ENCODE measurements at regions not wholly inside any gene's neighbourhood (a gene's known extent, or its start where the extent isn't known, plus 50 kb on each side); places are given as distances from the start of the nearest gene placed in this dataset.

- no peak overlapping the region for H3K4me3 ChIP-seq (ENCODE audit: low read depth in 1 of 2, low read length in 2 of 2)
- no peaks in the 10 kb centered on the region for H3K36me3 ChIP-seq (ENCODE audit: control insufficient read depth in 1 of 2, insufficient read depth in 2 of 2, low read length in 2 of 2)
- no peaks in the 10 kb centered on the region for H3K27me3 ChIP-seq (ENCODE audit: low read depth, low read length)
- no peaks in the 10 kb centered on the region for H3K4me1 ChIP-seq (ENCODE audit: control insufficient read depth in 1 of 2, insufficient read depth in 2 of 2, low read length in 2 of 2)
- H3K27ac ChIP-seq (ENCODE audit: low read length) = no peak overlapping the region
- H3K9me3 ChIP-seq (ENCODE audit: control insufficient read depth in 1 of 2, low read length in 2 of 2) = no peaks in the 10 kb centered on the region
These were observed 176.0 kb upstream of the MYO3A start for GRCh38 chr10:25758041-25758457.

DNA sequence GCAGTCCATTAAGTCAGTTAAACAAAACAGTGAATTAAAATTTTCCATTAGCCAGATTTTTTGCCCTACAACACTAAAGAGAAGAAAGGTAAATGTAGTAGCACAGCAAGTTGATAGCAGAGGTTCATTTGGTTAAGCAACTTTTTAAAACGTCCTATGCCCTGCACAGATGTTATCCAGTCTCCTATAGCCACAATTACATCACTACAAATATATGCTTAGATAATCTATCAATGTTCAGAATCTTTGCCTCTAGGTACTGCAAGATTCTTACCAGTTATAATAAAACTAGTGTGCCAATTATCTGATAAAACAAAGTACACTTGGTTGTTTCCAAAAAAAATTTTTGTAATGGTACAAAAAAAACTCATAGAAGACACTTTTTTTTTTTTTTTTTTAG is 175.5 kb upstream of the MYO3A start:
- H3K36me3 ChIP-seq (ENCODE audit: control insufficient read depth in 1 of 2, insufficient read depth in 2 of 2, low read length in 2 of 2) = no peaks in the 10 kb centered on the region
- no peak overlapping the region for H3K4me3 ChIP-seq (ENCODE audit: low read depth in 1 of 2, low read length in 2 of 2)
- no peaks in the 10 kb centered on the region for H3K4me1 ChIP-seq (ENCODE audit: control insufficient read depth in 1 of 2, insufficient read depth in 2 of 2, low read length in 2 of 2)
- H3K9me3 ChIP-seq (ENCODE audit: control insufficient read depth in 1 of 2, low read length in 2 of 2) = no peaks in the 10 kb centered on the region
- no peak overlapping the region for H3K27ac ChIP-seq (ENCODE audit: low read length)
- H3K27me3 ChIP-seq (ENCODE audit: low read depth, low read length) = no peaks in the 10 kb centered on the region

DNA sequence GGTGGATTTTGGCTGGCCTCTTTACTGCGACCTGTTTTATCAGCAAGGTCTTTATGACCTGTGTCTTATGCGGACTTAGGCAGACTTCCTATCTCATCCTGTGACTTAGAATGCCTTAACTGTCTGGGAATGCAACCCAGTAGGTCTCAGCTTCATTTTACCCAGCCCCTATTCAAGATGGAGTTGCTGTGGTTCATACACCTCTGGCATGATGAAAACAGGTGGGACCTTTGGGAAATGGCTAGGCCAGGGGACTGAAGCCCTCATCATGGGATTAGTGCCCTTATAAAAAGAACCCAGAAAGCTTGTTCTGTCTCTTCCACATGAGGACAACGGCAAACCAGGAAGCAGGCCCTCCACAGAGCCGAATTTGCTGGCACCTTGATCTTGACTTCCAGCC is 172.1 kb upstream of the MYO3A start:
- Histone ChIP-seq H3K4me1 (ENCODE audit: control insufficient read depth in 1 of 2, insufficient read depth in 2 of 2, low read length in 2 of 2) (no peaks in the 10 kb centered on the region), H3K9me3 (ENCODE audit: control insufficient read depth in 1 of 2, low read length in 2 of 2) (no peaks in the 10 kb centered on the region), H3K27me3 (ENCODE audit: low read depth, low read length) (no peaks in the 10 kb centered on the region), H3K36me3 (ENCODE audit: control insufficient read depth in 1 of 2, insufficient read depth in 2 of 2, low read length in 2 of 2) (no peaks in the 10 kb centered on the region), H3K4me3 (ENCODE audit: low read depth in 1 of 2, low read length in 2 of 2) (no peak overlapping the region), H3K27ac (ENCODE audit: low read length) (no peak overlapping the region)

DNA sequence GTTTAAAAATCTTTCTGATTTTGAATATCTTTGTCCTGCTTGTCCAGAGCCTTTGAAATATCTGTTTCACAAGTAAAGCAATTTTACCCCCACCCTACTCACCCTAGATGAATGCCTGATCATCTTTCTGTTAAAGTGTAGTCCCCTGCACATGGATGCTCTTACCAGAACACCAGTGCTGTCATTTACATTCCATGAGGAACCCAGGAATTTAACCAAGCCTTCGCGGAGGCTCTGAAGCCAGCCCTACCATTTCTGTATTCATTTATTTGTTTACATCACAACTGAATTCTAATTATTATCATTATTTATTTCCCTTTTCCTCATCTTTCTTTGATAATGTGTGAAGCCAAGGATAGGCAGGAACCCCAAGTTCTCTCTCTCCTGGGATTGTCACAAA is 167.8 kb upstream of the MYO3A start:
- Histone ChIP-seq H3K36me3 (ENCODE audit: control insufficient read depth in 1 of 2, insufficient read depth in 2 of 2, low read length in 2 of 2) (no peaks in the 10 kb centered on the region), H3K4me3 (ENCODE audit: low read depth in 1 of 2, low read length in 2 of 2) (no peak overlapping the region)

DNA sequence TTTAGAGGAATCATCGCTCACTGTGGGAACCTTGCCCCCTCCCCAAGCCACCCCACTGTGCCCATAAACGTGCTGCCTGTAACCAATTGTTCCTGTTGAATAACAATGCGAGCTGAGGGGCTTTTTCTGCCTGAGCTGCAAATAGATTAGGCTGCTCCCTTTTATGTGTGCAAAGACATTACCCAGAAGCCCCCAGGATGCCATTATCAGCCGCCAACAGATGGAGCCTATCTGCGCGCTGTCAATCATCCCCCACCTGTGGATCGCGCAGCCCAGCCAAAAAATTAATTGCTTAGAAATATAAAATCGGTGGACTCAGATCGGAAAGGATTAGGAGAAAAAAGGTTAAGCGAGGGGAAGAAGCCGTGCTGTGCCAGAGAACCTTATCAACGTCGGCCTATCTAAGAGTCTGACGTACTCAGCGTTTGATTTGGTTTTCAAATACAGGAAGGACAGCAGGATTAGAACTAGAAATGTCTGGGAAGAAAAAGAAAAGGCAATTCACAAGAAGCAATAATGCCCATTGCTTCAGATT is 167.3 kb upstream of the MYO3A start:
- Histone ChIP-seq H3K4me3 (ENCODE audit: low read depth in 1 of 2, low read length in 2 of 2) (no peak overlapping the region), H3K36me3 (ENCODE audit: control insufficient read depth in 1 of 2, insufficient read depth in 2 of 2, low read length in 2 of 2) (no peaks in the 10 kb centered on the region), H3K9me3 (ENCODE audit: control insufficient read depth in 1 of 2, low read length in 2 of 2) (no peaks in the 10 kb centered on the region), H3K27ac (ENCODE audit: low read length) (no peak overlapping the region), H3K27me3 (ENCODE audit: low read depth, low read length) (no peaks in the 10 kb centered on the region), H3K4me1 (ENCODE audit: control insufficient read depth in 1 of 2, insufficient read depth in 2 of 2, low read length in 2 of 2) (no peaks in the 10 kb centered on the region)

More for the DNA sequence above, 167.8 kb upstream of the MYO3A start:
- Histone ChIP-seq H3K27me3 (ENCODE audit: low read depth, low read length) (no peaks in the 10 kb centered on the region), H3K27ac (ENCODE audit: low read length) (no peak overlapping the region), H3K4me1 (ENCODE audit: control insufficient read depth in 1 of 2, insufficient read depth in 2 of 2, low read length in 2 of 2) (no peaks in the 10 kb centered on the region), H3K9me3 (ENCODE audit: control insufficient read depth in 1 of 2, low read length in 2 of 2) (no peaks in the 10 kb centered on the region)

DNA sequence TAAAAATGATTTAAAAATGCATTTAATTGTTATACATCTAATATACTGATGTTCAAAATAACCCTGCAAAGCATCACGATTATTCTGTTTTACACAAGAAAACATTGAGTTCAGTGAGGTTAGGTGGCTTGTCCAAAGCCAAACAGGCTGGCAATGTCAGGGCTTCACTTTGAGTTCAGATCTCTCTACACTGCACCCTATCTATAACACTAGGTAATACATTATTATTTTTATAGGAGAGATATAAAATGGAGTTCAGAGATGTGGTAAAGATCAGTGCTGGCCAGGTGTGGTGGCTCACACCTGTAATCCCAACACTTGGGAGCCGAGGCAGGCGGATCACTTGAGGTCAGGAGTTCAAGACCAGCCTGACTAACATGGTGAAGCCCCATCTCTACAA is 165.9 kb upstream of the MYO3A start:
- Histone ChIP-seq H3K27ac (ENCODE audit: low read length) (no peak overlapping the region), H3K4me1 (ENCODE audit: control insufficient read depth in 1 of 2, insufficient read depth in 2 of 2, low read length in 2 of 2) (no peaks in the 10 kb centered on the region), H3K27me3 (ENCODE audit: low read depth, low read length) (no peaks in the 10 kb centered on the region), H3K36me3 (ENCODE audit: control insufficient read depth in 1 of 2, insufficient read depth in 2 of 2, low read length in 2 of 2) (no peaks in the 10 kb centered on the region), H3K4me3 (ENCODE audit: low read depth in 1 of 2, low read length in 2 of 2) (no peak overlapping the region), H3K9me3 (ENCODE audit: control insufficient read depth in 1 of 2, low read length in 2 of 2) (no peaks in the 10 kb centered on the region)

GRCh38 chr10:25778646-25779045 is 155.4 kb upstream of the MYO3A start:
- H3K4me1 ChIP-seq (ENCODE audit: control insufficient read depth in 1 of 2, insufficient read depth in 2 of 2, low read length in 2 of 2) = no peaks in the 10 kb centered on the region
- no peaks in the 10 kb centered on the region for H3K27me3 ChIP-seq (ENCODE audit: low read depth, low read length)
- no peak overlapping the region for H3K27ac ChIP-seq (ENCODE audit: low read length)
- H3K36me3 ChIP-seq (ENCODE audit: control insufficient read depth in 1 of 2, insufficient read depth in 2 of 2, low read length in 2 of 2) = no peaks in the 10 kb centered on the region
- no peak overlapping the region for H3K4me3 ChIP-seq (ENCODE audit: low read depth in 1 of 2, low read length in 2 of 2)
- no peaks in the 10 kb centered on the region for H3K9me3 ChIP-seq (ENCODE audit: control insufficient read depth in 1 of 2, low read length in 2 of 2)

- H3K9me3 ChIP-seq (ENCODE audit: control insufficient read depth in 1 of 2, low read length in 2 of 2) = no peaks in the 10 kb centered on the region
- H3K4me3 ChIP-seq (ENCODE audit: low read depth in 1 of 2, low read length in 2 of 2) = no peak overlapping the region
- H3K4me1 ChIP-seq (ENCODE audit: control insufficient read depth in 1 of 2, insufficient read depth in 2 of 2, low read length in 2 of 2) = no peaks in the 10 kb centered on the region
- H3K27me3 ChIP-seq (ENCODE audit: low read depth, low read length) = no peaks in the 10 kb centered on the region
- H3K27ac ChIP-seq (ENCODE audit: low read length) = no peak overlapping the region
- no peaks in the 10 kb centered on the region for H3K36me3 ChIP-seq (ENCODE audit: control insufficient read depth in 1 of 2, insufficient read depth in 2 of 2, low read length in 2 of 2)
These were observed 147.9 kb upstream of the MYO3A start for GRCh38 chr10:25786161-25786560.

GRCh38 chr10:25786899-25787298 is 147.1 kb upstream of the MYO3A start:
- no peak overlapping the region for H3K4me3 ChIP-seq (ENCODE audit: low read depth in 1 of 2, low read length in 2 of 2)
- H3K36me3 ChIP-seq (ENCODE audit: control insufficient read depth in 1 of 2, insufficient read depth in 2 of 2, low read length in 2 of 2) = no peaks in the 10 kb centered on the region
- H3K27me3 ChIP-seq (ENCODE audit: low read depth, low read length) = no peaks in the 10 kb centered on the region
- H3K9me3 ChIP-seq (ENCODE audit: control insufficient read depth in 1 of 2, low read length in 2 of 2) = no peaks in the 10 kb centered on the region
- H3K4me1 ChIP-seq (ENCODE audit: control insufficient read depth in 1 of 2, insufficient read depth in 2 of 2, low read length in 2 of 2) = no peaks in the 10 kb centered on the region
- no peak overlapping the region for H3K27ac ChIP-seq (ENCODE audit: low read length)

- H3K9me3 ChIP-seq (ENCODE audit: control insufficient read depth in 1 of 2, low read length in 2 of 2) = no peaks in the 10 kb centered on the region
- no peaks in the 10 kb centered on the region for H3K4me1 ChIP-seq (ENCODE audit: control insufficient read depth in 1 of 2, insufficient read depth in 2 of 2, low read length in 2 of 2)
- no peak overlapping the region for H3K4me3 ChIP-seq (ENCODE audit: low read depth in 1 of 2, low read length in 2 of 2)
- H3K27ac ChIP-seq (ENCODE audit: low read length) = no peak overlapping the region
- no peaks in the 10 kb centered on the region for H3K36me3 ChIP-seq (ENCODE audit: control insufficient read depth in 1 of 2, insufficient read depth in 2 of 2, low read length in 2 of 2)
- no peaks in the 10 kb centered on the region for H3K27me3 ChIP-seq (ENCODE audit: low read depth, low read length)
These were observed 136.1 kb upstream of the MYO3A start for GRCh38 chr10:25797888-25798429.

DNA sequence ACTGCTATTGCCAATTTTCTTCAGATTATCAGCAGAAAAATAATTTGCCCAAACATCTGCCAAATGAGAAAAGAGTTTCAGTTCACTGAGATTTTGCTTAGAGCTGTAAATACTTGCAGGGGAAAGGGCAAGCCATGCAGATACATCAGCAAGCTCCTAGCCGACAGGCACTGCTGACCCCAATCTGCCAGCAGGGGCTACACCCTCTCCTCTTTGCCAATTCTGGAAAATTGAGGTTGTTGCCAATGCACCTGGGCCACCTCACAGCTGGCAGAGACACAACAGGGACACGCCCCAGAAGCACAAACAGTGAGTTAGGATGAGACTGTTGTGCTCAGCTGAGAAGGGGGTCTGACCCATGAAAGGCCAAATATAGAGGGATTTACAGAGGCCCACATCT is 129.5 kb upstream of the MYO3A start:
- no peaks in the 10 kb centered on the region for H3K36me3 ChIP-seq (ENCODE audit: control insufficient read depth in 1 of 2, insufficient read depth in 2 of 2, low read length in 2 of 2)
- H3K27me3 ChIP-seq (ENCODE audit: low read depth, low read length) = no peaks in the 10 kb centered on the region
- no peaks in the 10 kb centered on the region for H3K4me1 ChIP-seq (ENCODE audit: control insufficient read depth in 1 of 2, insufficient read depth in 2 of 2, low read length in 2 of 2)
- H3K27ac ChIP-seq (ENCODE audit: low read length) = no peak overlapping the region
- no peaks in the 10 kb centered on the region for H3K9me3 ChIP-seq (ENCODE audit: control insufficient read depth in 1 of 2, low read length in 2 of 2)
- H3K4me3 ChIP-seq (ENCODE audit: low read depth in 1 of 2, low read length in 2 of 2) = no peak overlapping the region

- H3K27ac ChIP-seq (ENCODE audit: low read length) = no peak overlapping the region
- H3K9me3 ChIP-seq (ENCODE audit: control insufficient read depth in 1 of 2, low read length in 2 of 2) = no peaks in the 10 kb centered on the region
- no peaks in the 10 kb centered on the region for H3K27me3 ChIP-seq (ENCODE audit: low read depth, low read length)
- H3K4me1 ChIP-seq (ENCODE audit: control insufficient read depth in 1 of 2, insufficient read depth in 2 of 2, low read length in 2 of 2) = no peaks in the 10 kb centered on the region
- H3K4me3 ChIP-seq (ENCODE audit: low read depth in 1 of 2, low read length in 2 of 2) = no peak overlapping the region
- no peaks in the 10 kb centered on the region for H3K36me3 ChIP-seq (ENCODE audit: control insufficient read depth in 1 of 2, insufficient read depth in 2 of 2, low read length in 2 of 2)
These were observed 128.0 kb upstream of the MYO3A start for GRCh38 chr10:25805986-25806385.

All from muscle layer of duodenum (tissue), 2 donors.